Right hindlimb (tissue), 1 donor: ENCODE measurements at regions not wholly inside any gene's neighbourhood (a gene's known extent, or its start where the extent isn't known, plus 50 kb on each side); places are given as distances from the start of the nearest gene placed in this dataset.

ENCODE experiments used
- DNase-seq: peaks from one replicate; pipeline ENCODE4 v3.0.0-alpha.2; 2018

- no peak for DNase-seq
Observed at GRCh38 chr3:187935623-187936156, 190.4 kb upstream of the BCL6 start.

GRCh38 chr3:187936676-187937075, 191.4 kb upstream of the BCL6 start:
- DNase-seq = no peak

GRCh38 chr3:187939891-187940290, 194.6 kb upstream of the BCL6 start:
- DNase-seq = no peak

GRCh38 chr3:187941135-187941847, 196.0 kb upstream of the BCL6 start:
- DNase-seq = no peak

GRCh38 chr3:187941848-187942194, 196.6 kb upstream of the BCL6 start:
- no peak for DNase-seq

- DNase-seq = no peak
Observed at GRCh38 chr3:187942658-187943241, 197.5 kb upstream of the BCL6 start.

- DNase-seq = no peak
Observed at GRCh38 chr3:187943677-187944389, 198.6 kb upstream of the BCL6 start.

- no peak for DNase-seq
Observed at GRCh38 chr3:187944390-187945179, 199.3 kb upstream of the BCL6 start.

- no peak for DNase-seq
Observed at GRCh38 chr3:187945374-187945773, 200.1 kb upstream of the BCL6 start.

- no peak for DNase-seq
Observed at GRCh38 chr3:187946163-187946691, 201.0 kb upstream of the BCL6 start.

GRCh38 chr3:187946981-187947380, 201.7 kb upstream of the BCL6 start:
- no peak for DNase-seq

GRCh38 chr3:187947927-187948682, 202.8 kb upstream of the BCL6 start:
- no peak for DNase-seq

- no peak for DNase-seq
Observed at GRCh38 chr3:187949093-187949820, 204.0 kb upstream of the BCL6 start.

GRCh38 chr3:187950671-187951070, 203.3 kb upstream of the LPP start:
- DNase-seq = no peak

GRCh38 chr3:187951452-187952190, 202.3 kb upstream of the LPP start:
- no peak for DNase-seq

GRCh38 chr3:187952849-187953248, 201.1 kb upstream of the LPP start:
- DNase-seq = no peak

- DNase-seq = no peak
Observed at GRCh38 chr3:187954516-187954872, 199.5 kb upstream of the LPP start.

GRCh38 chr3:187954873-187955586, 198.9 kb upstream of the LPP start:
- DNase-seq = no peak

GRCh38 chr3:187955587-187955952, 198.4 kb upstream of the LPP start:
- no peak for DNase-seq

- DNase-seq = no peak
Observed at GRCh38 chr3:187957165-187957581, 196.8 kb upstream of the LPP start.
